SU-DHL-6 (cell line): ENCODE measurements at regions not wholly inside any gene's neighbourhood (a gene's known extent, or its start where the extent isn't known, plus 50 kb on each side); places are given as distances from the start of the nearest gene placed in this dataset.

Source experiments
- H2AFZ ChIP-seq: fragments of 200-600 bp; sonication (generic); 2 replicates; pipeline ENCODE4 v1.6.1; 2014; ENCODE audit warnings: low read depth, mild to moderate bottlenecking, moderate library complexity, mixed read lengths, antibody characterized with exemption, low read length; ENCODE audit not compliant: severe bottlenecking
- H3F3A ChIP-seq: fragments of 200-600 bp; shearing (Covaris generic); 2 replicates; pipeline ENCODE4 v1.6.0; 2016; ENCODE audit warnings: antibody characterized with exemption, mild to moderate bottlenecking; ENCODE audit not compliant: insufficient read depth
- H3K27ac ChIP-seq: fragments of 200-600 bp; sonication (generic); 2 replicates; pipeline ENCODE4 v1.5.1; 2016; ENCODE audit warnings: low read depth, mild to moderate bottlenecking, low read length, moderate library complexity, mixed read lengths
- H3K27me3 ChIP-seq: fragments of 200-600 bp; sonication (generic), shearing (Covaris generic); 2 replicates; pipeline ENCODE4 v1.6.0; 2014; ENCODE audit warnings: mild to moderate bottlenecking, low read length
- H3K36me3 ChIP-seq: fragments of 200-600 bp; sonication (generic); 2 replicates; pipeline ENCODE4 v1.6.1; 2014; ENCODE audit warnings: mild to moderate bottlenecking, low read length, mixed read lengths
- H3K4me2 ChIP-seq: fragments of 300-600, 200-600 bp; shearing (Covaris generic), sonication (generic); 2 replicates; pipeline ENCODE4 v1.6.0; 2014; ENCODE audit warnings: low read length, low read depth, mild to moderate bottlenecking; ENCODE audit not compliant: poor library complexity, severe bottlenecking
- H3K4me3 ChIP-seq: fragments of 200-600 bp; sonication (generic); 2 replicates; pipeline ENCODE4 v1.5.1; 2014; ENCODE audit warnings: antibody characterized with exemption, low read length, mild to moderate bottlenecking, mixed read lengths; ENCODE audit not compliant: insufficient read depth, poor library complexity, severe bottlenecking
- H3K79me2 ChIP-seq: fragments of 200-600 bp; sonication (generic); 2 replicates; pipeline ENCODE4 v1.6.1; 2014; ENCODE audit warnings: mild to moderate bottlenecking, low read length, moderate library complexity; ENCODE audit not compliant: insufficient read depth
- H3K9ac ChIP-seq: fragments of 200-600 bp; sonication (generic); 2 replicates; pipeline ENCODE4 v1.7.0; 2014; ENCODE audit warnings: mild to moderate bottlenecking, low read length
- H3K9me2 ChIP-seq: fragments of 200-600 bp; sonication (generic); replicated peaks from 2 replicates; pipeline ENCODE4 v1.6.1; 2014; ENCODE audit warnings: low read length; ENCODE audit not compliant: insufficient read depth
- H3K9me3 ChIP-seq: fragments of 200-600 bp; sonication (generic); 2 replicates; pipeline ENCODE4 v1.6.1; 2014; ENCODE audit warnings: low read length, mixed read lengths; ENCODE audit not compliant: insufficient read depth
- H4K20me1 ChIP-seq: fragments of 200-600 bp; sonication (generic); 2 replicates; pipeline ENCODE4 v1.6.1; 2014; ENCODE audit warnings: low read depth, mild to moderate bottlenecking, antibody characterized with exemption, low read length, moderate library complexity, mixed read lengths
- EZH2phosphoT487 ChIP-seq: fragments of 200-600 bp; sonication (generic), shearing (Covaris generic); conservative IDR thresholded peaks from 2 replicates; pipeline ENCODE4 v1.6.1; 2018; ENCODE audit warnings: mild to moderate bottlenecking, antibody characterized with exemption, low read length, moderate library complexity, mixed read lengths
- TF ChIP-seq, protein P1 (sequence below): fragments of 200-600 bp; sonication (generic); IDR thresholded peaks from one replicate; pipeline ENCODE4 v1.5.1; 2017; ENCODE audit warnings: antibody characterized with exemption, mild to moderate bottlenecking, low read length, moderate library complexity; ENCODE audit not compliant: insufficient read depth, poor library complexity, severe bottlenecking

DNA sequence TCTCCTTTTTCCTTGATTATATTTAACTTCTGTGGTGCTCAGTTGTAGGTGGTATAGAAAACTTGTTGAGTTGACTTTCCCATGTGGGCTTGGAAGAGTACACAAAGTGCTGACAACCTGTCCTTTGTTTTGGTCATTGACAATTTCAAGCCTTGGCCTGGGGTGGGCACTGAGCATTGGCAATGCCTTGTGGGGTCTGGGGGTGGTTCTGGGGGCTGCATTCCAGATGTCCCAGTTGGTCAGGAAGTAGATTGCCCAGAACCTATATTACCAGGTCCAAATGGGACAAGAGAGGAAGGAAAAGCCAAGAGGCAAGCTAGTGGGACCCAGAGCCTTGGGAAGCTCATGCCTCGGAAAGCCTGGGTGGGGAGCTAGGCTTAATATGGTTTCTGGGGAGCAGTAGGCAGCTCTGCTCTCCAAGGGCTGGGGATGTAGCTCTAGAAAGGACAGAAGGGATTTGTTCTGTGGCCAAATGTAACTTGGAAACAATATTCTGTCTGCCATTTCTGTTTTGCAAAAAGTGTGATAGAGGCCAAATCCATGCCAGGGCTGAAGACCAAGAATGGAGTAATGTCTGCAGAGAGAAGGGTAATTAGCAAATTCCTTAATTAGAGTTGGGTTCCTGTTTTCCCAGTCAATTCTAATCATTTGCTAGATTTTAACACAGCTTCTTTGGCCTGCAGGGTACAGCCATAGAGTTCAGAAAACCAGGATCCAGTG lies 87.4 kb downstream of the SLC4A3 start:
- Histone ChIP-seq H3K27me3 (no peaks in the 10 kb centered on the region), H3K79me2 (no peaks in the 10 kb centered on the region), H3K4me3 (no peak overlapping the region), H3K27ac (no peak overlapping the region), H3K4me2 (no peak overlapping the region), H2AFZ (no peak overlapping the region), H3F3A (no peaks in the 10 kb centered on the region), H3K9me2 (no peaks in the 10 kb centered on the region), H3K9me3 (no peaks in the 10 kb centered on the region), H3K36me3 (no peaks in the 10 kb centered on the region), H3K9ac (no peak overlapping the region), H4K20me1 (no peaks in the 10 kb centered on the region)
- TF ChIP-seq, protein P1, sequence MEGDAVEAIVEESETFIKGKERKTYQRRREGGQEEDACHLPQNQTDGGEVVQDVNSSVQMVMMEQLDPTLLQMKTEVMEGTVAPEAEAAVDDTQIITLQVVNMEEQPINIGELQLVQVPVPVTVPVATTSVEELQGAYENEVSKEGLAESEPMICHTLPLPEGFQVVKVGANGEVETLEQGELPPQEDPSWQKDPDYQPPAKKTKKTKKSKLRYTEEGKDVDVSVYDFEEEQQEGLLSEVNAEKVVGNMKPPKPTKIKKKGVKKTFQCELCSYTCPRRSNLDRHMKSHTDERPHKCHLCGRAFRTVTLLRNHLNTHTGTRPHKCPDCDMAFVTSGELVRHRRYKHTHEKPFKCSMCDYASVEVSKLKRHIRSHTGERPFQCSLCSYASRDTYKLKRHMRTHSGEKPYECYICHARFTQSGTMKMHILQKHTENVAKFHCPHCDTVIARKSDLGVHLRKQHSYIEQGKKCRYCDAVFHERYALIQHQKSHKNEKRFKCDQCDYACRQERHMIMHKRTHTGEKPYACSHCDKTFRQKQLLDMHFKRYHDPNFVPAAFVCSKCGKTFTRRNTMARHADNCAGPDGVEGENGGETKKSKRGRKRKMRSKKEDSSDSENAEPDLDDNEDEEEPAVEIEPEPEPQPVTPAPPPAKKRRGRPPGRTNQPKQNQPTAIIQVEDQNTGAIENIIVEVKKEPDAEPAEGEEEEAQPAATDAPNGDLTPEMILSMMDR = no peak
- no peak for TF ChIP-seq EZH2phosphoT487

DNA sequence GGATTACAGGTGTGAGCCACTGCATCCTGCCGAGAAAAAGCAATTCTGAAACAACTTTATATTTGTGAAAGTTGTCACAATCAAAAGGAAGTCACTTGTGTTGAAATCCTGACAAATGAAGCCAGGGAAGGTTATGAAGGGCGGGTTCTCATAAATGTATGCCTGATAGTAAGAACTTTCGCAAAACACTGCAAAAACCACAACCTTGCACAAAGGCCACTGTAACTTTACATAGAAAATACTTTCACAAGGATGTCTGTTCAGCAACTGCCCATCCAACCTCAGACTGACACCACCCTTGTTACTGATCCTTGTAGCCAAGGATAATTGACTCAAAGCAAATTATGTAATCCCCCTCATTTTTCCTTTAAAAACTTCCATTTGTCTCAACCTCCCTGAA lies 90.6 kb downstream of the SLC4A3 start:
- no peak overlapping the region for H3K9ac ChIP-seq
- no peaks in the 10 kb centered on the region for H4K20me1 ChIP-seq
- no peaks in the 10 kb centered on the region for H3F3A ChIP-seq
- no peak overlapping the region for H3K4me3 ChIP-seq
- H3K27ac ChIP-seq = no peak overlapping the region
- H3K79me2 ChIP-seq = no peaks in the 10 kb centered on the region
- no peaks in the 10 kb centered on the region for H3K36me3 ChIP-seq
- no peaks in the 10 kb centered on the region for H3K9me3 ChIP-seq
- H3K27me3 ChIP-seq = no peaks in the 10 kb centered on the region
- no peak overlapping the region for H3K4me2 ChIP-seq
- no peak for TF ChIP-seq EZH2phosphoT487
- TF ChIP-seq, protein P1 = no peak
- H3K9me2 ChIP-seq = no peaks in the 10 kb centered on the region
- H2AFZ ChIP-seq = no peak overlapping the region

DNA sequence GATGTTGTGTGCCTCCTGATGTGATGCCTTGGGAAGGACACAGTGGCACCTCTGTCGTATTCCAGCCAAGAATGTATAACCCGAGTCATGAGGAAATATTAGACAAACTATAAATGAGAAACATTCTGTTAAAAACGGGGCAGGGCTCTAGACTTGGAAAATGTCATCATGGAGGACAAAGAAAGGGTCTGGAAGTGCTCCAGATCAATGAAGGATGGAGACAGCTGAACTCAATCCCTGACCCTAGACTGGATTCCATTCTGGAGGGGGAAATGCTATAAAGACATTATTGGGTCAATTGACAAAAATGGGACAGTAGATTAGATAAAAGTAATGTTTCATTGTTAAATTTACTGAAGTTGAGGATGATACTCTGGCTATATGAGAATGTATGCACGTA lies 92.1 kb downstream of the SLC4A3 start:
- TF ChIP-seq EZH2phosphoT487 = no peak
- TF ChIP-seq, protein P1 = no peak
- no peaks in the 10 kb centered on the region for H3F3A ChIP-seq
- no peak overlapping the region for H3K27ac ChIP-seq
- H3K9ac ChIP-seq = no peak overlapping the region
- no peaks in the 10 kb centered on the region for H3K9me2 ChIP-seq
- no peaks in the 10 kb centered on the region for H3K9me3 ChIP-seq
- no peak overlapping the region for H3K4me3 ChIP-seq
- no peaks in the 10 kb centered on the region for H4K20me1 ChIP-seq
- no peak overlapping the region for H3K4me2 ChIP-seq
- no peaks in the 10 kb centered on the region for H3K27me3 ChIP-seq
- no peaks in the 10 kb centered on the region for H3K79me2 ChIP-seq
- H2AFZ ChIP-seq = no peak overlapping the region
- no peaks in the 10 kb centered on the region for H3K36me3 ChIP-seq
